BE2C (cell line): ENCODE measurements at regions not wholly inside any gene's neighbourhood (a gene's known extent, or its start where the extent isn't known, plus 50 kb on each side); places are given as distances from the start of the nearest gene placed in this dataset.

Experiments
- DNase-seq: peaks from one replicate; pipeline ENCODE4 v3.0.0-alpha.2; 2020
- H3K27me3 ChIP-seq: fragments of 250-450 bp; sonication (Bioruptor Pico); 2 replicates; pipeline ENCODE4 v1.5.1; 2020; ENCODE audit warnings: mild to moderate bottlenecking
- H3K36me3 ChIP-seq: fragments of 250-450 bp; sonication (Bioruptor Pico); 2 replicates; pipeline ENCODE4 v1.5.1; 2020; ENCODE audit warnings: mild to moderate bottlenecking
- H3K4me1 ChIP-seq: fragments of 250-450 bp; sonication (Bioruptor Pico); 2 replicates; pipeline ENCODE4 v1.5.1; 2020
- H3K4me3 ChIP-seq: 2 replicates; pipeline ENCODE4 v1.5.1; 2011; ENCODE audit warnings: low read depth, low read length
- H3K9me3 ChIP-seq: fragments of 250-450 bp; sonication (Bioruptor Pico); 2 replicates; pipeline ENCODE4 v1.5.1; 2020
- TF ChIP-seq, protein P1 (sequence below): IDR thresholded peaks from 2 replicates; pipeline ENCODE4 v1.5.1; 2012; ENCODE audit warnings: mild to moderate bottlenecking, low read depth, low read length

DNA sequence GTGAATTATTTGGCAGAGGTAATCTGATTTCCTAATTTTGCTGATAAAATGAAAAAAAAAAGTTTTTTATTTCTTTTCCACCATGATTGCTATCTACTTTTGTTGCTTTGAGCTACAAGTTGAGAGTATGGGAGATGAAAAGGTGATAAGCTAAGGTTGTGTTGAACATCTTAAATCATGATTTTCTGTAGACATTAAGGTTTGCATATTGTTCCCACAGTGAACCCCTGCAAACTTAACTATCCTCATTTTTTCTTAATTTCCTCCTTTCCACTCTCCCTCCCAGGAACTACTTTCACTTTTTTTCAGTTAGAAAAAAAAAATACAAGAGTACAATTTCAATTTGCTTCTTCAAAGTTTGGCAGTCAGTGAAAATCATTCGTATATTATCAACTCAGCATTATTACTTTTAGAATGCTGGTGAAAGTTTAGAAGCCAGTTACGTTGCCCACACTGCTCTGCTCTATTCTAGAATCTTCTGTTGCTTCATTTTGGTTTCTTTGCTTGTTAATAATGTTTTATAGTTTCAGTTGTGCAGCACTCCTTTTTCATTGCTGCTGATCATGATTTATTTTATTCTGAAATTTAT lies 673.8 kb upstream of the CITED2 start:
- no peak overlapping the region for H3K4me3 ChIP-seq
- no peaks in the 10 kb centered on the region for H3K9me3 ChIP-seq
- no peak for DNase-seq
- H3K27me3 ChIP-seq = no peaks in the 10 kb centered on the region
- H3K4me1 ChIP-seq = peaks cover 40% of the 10 kb centered on the region
- TF ChIP-seq, protein P1, sequence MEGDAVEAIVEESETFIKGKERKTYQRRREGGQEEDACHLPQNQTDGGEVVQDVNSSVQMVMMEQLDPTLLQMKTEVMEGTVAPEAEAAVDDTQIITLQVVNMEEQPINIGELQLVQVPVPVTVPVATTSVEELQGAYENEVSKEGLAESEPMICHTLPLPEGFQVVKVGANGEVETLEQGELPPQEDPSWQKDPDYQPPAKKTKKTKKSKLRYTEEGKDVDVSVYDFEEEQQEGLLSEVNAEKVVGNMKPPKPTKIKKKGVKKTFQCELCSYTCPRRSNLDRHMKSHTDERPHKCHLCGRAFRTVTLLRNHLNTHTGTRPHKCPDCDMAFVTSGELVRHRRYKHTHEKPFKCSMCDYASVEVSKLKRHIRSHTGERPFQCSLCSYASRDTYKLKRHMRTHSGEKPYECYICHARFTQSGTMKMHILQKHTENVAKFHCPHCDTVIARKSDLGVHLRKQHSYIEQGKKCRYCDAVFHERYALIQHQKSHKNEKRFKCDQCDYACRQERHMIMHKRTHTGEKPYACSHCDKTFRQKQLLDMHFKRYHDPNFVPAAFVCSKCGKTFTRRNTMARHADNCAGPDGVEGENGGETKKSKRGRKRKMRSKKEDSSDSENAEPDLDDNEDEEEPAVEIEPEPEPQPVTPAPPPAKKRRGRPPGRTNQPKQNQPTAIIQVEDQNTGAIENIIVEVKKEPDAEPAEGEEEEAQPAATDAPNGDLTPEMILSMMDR = no peak
- no peaks in the 10 kb centered on the region for H3K36me3 ChIP-seq

DNA sequence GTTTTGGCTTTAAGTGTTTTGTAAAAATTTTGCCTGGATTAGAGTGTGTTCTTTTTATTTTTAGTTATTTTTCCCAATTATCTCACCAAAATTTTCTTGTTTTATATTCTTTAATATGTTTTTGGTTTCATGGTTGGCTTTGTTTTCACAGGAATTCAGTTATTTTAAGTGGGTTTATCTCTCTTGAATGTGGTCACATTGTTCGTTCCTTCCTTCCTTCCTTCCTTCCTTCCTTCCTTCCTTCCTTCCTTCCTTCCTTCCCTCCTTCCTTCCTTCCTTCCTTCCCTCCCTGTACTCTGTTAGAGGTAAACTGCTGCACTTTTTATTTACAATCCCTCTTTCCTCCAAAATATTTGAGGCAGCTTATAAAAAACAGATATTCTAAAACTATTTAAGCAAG lies 672.9 kb upstream of the CITED2 start:
- Histone ChIP-seq H3K27me3 (no peaks in the 10 kb centered on the region), H3K4me1 (peaks cover 34% of the 10 kb centered on the region), H3K4me3 (no peak overlapping the region), H3K9me3 (no peaks in the 10 kb centered on the region), H3K36me3 (no peaks in the 10 kb centered on the region)
- no peak for DNase-seq
- TF ChIP-seq, protein P1 = no peak

DNA sequence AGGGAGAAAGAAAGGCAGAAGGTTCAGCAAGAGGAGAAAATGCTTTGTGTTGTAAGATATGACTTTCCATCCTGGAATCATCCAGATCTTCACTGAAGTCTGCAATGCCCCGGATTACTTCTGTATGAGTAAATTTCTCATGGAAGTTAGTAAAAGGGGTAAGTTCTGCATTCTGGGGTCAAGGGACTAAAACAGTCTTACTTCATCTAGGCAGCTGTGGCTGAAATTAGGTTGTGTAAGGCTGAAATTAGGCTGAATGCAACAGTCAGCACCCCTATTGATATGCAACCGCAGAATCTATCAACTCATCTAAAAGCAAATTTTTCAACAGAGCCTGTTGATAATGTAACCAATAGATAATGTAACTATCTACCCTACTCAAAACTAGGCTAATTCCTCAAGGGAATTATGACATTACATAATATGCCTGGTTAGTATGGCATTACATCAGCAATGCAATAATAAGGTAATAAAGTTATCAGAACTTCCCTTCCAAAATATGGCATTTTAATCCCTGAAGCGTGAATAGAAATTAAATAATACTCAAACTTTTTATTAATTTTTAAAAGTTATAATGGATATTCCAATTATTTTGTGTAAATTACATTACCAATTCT lies 671.7 kb upstream of the CITED2 start:
- TF ChIP-seq, protein P1 = no peak
- H3K36me3 ChIP-seq = no peaks in the 10 kb centered on the region
- H3K9me3 ChIP-seq = no peaks in the 10 kb centered on the region
- no peak for DNase-seq
- H3K4me1 ChIP-seq = peaks cover 22% of the 10 kb centered on the region
- no peaks in the 10 kb centered on the region for H3K27me3 ChIP-seq
- no peak overlapping the region for H3K4me3 ChIP-seq

DNA sequence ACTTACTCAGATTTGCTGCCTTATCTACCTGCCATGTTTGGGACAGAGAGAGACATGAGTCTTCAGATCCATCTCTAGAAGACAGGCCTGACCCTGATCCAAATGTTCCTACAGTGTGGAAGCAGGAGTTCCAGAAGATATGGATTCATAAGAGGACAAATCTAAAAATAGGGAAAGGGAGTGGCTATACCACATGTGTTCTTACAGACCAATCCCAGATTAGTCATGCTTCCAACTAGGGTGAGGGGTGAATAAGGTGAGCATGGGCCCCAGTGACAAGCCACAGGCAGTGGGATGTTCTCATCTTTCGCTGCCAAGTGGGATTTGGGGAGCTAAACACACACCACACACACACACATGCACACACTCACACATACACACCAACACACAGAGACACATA lies 670.7 kb upstream of the CITED2 start:
- TF ChIP-seq, protein P1 = no peak
- Histone ChIP-seq H3K36me3 (no peaks in the 10 kb centered on the region), H3K9me3 (no peaks in the 10 kb centered on the region), H3K4me3 (no peak overlapping the region), H3K27me3 (no peaks in the 10 kb centered on the region), H3K4me1 (peaks cover 16% of the 10 kb centered on the region)
- no peak for DNase-seq

DNA sequence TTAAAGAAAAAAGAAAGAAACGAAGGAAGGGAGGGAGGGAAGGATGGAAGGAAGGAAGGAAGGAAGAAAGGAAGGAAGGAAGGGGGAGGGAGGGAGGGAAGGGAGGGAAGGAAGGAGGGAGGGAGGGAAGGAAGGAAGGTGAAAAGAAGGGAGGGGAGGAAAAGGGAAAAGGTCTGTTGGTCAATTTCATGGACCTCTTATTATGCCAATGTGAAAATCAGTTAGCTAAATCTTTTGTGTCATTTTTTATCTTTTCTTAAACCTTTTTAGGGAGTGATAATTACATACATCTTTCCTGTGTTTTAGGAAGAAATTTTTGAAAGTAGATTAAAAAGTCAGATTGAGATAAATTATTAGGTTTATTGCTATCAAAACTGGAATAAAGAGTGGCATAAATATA lies 670.2 kb upstream of the CITED2 start:
- Histone ChIP-seq H3K4me3 (no peak overlapping the region), H3K4me1 (peaks cover 15% of the 10 kb centered on the region), H3K36me3 (no peaks in the 10 kb centered on the region), H3K27me3 (no peaks in the 10 kb centered on the region), H3K9me3 (no peaks in the 10 kb centered on the region)
- TF ChIP-seq, protein P1 = no peak
- no peak for DNase-seq

DNA sequence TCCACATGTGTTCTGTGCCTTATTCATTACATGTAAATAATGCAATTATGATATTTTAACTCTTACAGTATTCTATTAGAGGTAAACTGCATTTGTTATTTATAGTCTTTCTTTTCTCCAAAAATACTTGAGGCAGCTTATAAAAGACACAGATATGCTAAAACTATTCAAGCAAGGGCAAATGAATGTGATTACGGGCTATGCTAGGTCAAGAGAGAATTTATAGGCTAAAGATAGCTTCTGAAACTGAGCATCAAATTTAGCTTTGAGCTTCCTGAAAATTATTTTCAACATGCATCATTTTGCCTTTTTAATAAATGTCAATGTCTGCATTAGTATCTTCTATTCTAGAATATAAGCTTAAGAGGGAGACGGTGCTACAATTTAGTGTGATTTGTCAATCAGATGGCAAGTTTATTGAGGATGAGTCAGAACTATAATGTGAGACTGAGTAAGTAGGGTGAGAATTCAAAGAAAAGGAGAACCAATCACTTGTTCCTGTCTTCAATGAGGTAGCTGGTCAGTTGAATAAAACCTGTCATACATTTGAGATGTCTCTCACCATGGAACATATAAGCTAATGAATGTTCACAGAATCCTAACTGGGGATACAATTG lies 669.4 kb upstream of the CITED2 start:
- TF ChIP-seq, protein P1 = no peak
- no peak overlapping the region for H3K4me3 ChIP-seq
- H3K9me3 ChIP-seq = no peaks in the 10 kb centered on the region
- H3K27me3 ChIP-seq = no peaks in the 10 kb centered on the region
- DNase-seq = no peak
- peaks cover 12% of the 10 kb centered on the region for H3K4me1 ChIP-seq
- H3K36me3 ChIP-seq = no peaks in the 10 kb centered on the region
